ENCODE measurements at regions not wholly inside any gene's neighbourhood (a gene's known extent, or its start where the extent isn't known, plus 50 kb on each side); places are given as distances from the start of the nearest gene placed in this dataset.

DNA sequence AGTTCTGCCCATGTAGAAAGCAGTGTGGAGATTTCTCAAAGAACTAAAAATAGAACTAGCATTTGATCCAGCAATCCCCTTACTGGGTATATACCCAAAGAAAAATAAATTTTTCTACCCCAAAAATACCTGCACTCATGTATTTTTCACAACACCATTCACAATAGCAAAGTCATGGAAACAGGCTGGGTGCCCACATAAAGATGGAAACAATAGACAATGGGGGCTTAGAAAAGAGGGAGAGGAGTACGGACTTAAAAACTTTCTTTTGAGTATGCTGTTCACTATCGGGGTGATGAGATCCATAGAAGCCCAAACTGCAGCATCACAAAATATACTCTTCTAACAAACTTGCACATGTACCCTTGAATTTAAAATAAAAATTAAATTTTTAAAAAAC, 345.1 kb upstream of the CCDC54 start:
- Histone ChIP-seq H3K4me1 (ENCODE audit: control insufficient read depth in 1 of 2, low read depth in 2 of 2) (no peaks in the 10 kb centered on the region), H3K9me3 (peaks cover 2% of the 10 kb centered on the region), H3K27ac (no peak overlapping the region), H3K4me3 (no peak overlapping the region), H3K36me3 (no peaks in the 10 kb centered on the region), H3K27me3 (replicated peaks; ENCODE audit: insufficient read depth) (no peaks in the 10 kb centered on the region)
- no peak for DNase-seq (ENCODE audit: low spot score)
- TF ChIP-seq, protein P1, sequence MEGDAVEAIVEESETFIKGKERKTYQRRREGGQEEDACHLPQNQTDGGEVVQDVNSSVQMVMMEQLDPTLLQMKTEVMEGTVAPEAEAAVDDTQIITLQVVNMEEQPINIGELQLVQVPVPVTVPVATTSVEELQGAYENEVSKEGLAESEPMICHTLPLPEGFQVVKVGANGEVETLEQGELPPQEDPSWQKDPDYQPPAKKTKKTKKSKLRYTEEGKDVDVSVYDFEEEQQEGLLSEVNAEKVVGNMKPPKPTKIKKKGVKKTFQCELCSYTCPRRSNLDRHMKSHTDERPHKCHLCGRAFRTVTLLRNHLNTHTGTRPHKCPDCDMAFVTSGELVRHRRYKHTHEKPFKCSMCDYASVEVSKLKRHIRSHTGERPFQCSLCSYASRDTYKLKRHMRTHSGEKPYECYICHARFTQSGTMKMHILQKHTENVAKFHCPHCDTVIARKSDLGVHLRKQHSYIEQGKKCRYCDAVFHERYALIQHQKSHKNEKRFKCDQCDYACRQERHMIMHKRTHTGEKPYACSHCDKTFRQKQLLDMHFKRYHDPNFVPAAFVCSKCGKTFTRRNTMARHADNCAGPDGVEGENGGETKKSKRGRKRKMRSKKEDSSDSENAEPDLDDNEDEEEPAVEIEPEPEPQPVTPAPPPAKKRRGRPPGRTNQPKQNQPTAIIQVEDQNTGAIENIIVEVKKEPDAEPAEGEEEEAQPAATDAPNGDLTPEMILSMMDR (IDR thresholded peaks at IDR 0.05): no peak
- no peak for ATAC-seq (ENCODE audit: insufficient number of reproducible peaks, low FRiP score, low read depth)

DNA sequence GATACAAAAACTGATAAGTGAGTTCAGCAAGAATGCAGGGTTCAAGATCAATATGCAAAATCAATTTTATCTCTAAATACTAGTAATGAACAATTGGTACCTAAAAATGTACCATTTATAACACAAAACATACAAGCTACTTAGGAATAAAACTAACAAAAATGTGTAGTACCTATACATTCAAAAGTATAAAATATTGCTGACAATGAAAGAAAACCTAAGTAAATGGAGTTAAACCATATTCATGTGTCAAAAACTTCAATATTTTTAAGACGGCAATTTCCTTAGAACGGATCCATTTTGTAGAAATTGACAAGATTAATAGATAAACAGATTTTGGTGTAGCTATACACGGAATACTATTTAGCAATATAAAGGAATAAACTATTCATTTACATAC, 343.1 kb upstream of the CCDC54 start:
- DNase-seq (ENCODE audit: low spot score) (no peak), ATAC-seq (ENCODE audit: insufficient number of reproducible peaks, low FRiP score, low read depth) (no peak)
- Histone ChIP-seq H3K4me3 (no peak overlapping the region), H3K27me3 (replicated peaks; ENCODE audit: insufficient read depth) (no peaks in the 10 kb centered on the region), H3K36me3 (no peaks in the 10 kb centered on the region), H3K4me1 (ENCODE audit: control insufficient read depth in 1 of 2, low read depth in 2 of 2) (no peaks in the 10 kb centered on the region), H3K9me3 (peaks cover 4% of the 10 kb centered on the region), H3K27ac (no peak overlapping the region)
- TF ChIP-seq, protein P1 (IDR thresholded peaks at IDR 0.05): no peak

DNA sequence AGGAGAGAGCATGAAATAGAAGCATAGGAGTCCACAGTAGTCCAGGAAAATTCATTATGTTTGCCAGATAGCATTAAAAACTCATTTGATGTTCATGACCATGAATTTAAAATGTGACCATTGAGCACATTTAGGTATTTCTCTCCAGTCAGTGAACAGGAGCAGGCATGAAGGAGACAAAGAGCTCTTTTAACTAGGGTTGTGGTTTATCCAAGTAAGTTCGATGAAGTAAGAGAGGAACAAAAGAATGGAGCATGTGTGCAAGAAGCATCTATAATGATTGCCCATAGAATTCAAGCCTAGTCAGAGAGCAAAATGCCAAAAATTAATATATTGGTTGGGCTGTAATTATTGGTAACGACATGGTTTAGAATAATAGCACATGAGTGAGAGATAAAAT, 342.1 kb upstream of the CCDC54 start:
- no peak for ATAC-seq (ENCODE audit: insufficient number of reproducible peaks, low FRiP score, low read depth)
- Histone ChIP-seq H3K4me1 (ENCODE audit: control insufficient read depth in 1 of 2, low read depth in 2 of 2) (no peaks in the 10 kb centered on the region), H3K9me3 (peaks cover 4% of the 10 kb centered on the region), H3K27me3 (replicated peaks; ENCODE audit: insufficient read depth) (no peaks in the 10 kb centered on the region), H3K27ac (no peak overlapping the region), H3K36me3 (no peaks in the 10 kb centered on the region), H3K4me3 (no peak overlapping the region)
- TF ChIP-seq, protein P1 (IDR thresholded peaks at IDR 0.05): no peak
- DNase-seq (ENCODE audit: low spot score): no peak

DNA sequence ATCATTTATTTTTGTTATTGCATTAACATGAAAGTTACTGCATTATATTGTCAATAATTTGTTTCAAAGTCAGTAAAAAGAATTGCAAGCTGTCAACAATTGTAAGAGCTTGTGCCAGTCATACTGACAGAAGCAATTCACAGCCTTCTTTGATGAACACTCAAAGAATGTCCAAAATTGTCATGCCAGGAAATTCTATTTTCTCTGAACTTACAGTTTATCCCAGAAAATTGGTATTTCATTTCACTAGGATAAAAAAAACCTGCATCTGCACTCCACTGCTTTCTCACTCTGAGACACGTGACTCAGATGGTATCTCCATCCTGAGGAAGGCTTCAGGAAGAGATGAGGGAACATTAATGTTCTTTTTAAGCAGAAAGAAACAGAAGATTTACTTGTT, 332.6 kb upstream of the CCDC54 start:
- H3K4me3 ChIP-seq: no peak overlapping the region
- TF ChIP-seq, protein P1 (IDR thresholded peaks at IDR 0.05): no peak

DNA sequence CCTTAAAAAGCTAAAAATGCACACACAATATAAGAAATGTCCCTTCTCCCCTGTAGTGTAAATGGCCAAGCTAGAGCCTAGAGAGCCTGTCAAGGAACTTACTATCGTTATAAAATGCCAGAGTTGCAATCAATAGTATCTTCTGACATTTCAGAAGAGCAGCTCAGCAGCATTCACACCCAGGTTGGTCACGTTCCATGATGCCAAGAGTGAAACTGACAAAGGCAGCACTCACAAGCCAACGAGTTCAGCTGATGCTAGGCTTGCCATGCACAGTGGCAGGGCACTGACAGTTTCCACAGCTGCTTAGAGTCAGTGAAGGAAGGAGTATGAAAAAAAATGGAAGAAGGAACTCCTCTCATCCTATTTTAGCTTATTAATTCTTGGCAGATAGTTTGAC, 331.4 kb upstream of the CCDC54 start:
- Histone ChIP-seq H3K4me1 (ENCODE audit: control insufficient read depth in 1 of 2, low read depth in 2 of 2) (no peaks in the 10 kb centered on the region), H3K4me3 (no peak overlapping the region), H3K36me3 (no peaks in the 10 kb centered on the region), H3K27ac (no peak overlapping the region), H3K27me3 (replicated peaks; ENCODE audit: insufficient read depth) (no peaks in the 10 kb centered on the region), H3K9me3 (no peaks in the 10 kb centered on the region)
- TF ChIP-seq, protein P1 (IDR thresholded peaks at IDR 0.05): no peak
- ATAC-seq (ENCODE audit: insufficient number of reproducible peaks, low FRiP score, low read depth) (no peak), DNase-seq (ENCODE audit: low spot score) (no peak)

More for the DNA sequence above, 332.6 kb upstream of the CCDC54 start:
- Histone ChIP-seq H3K4me1 (ENCODE audit: control insufficient read depth in 1 of 2, low read depth in 2 of 2) (no peaks in the 10 kb centered on the region), H3K9me3 (no peaks in the 10 kb centered on the region), H3K27ac (no peak overlapping the region), H3K27me3 (replicated peaks; ENCODE audit: insufficient read depth) (no peaks in the 10 kb centered on the region), H3K36me3 (no peaks in the 10 kb centered on the region)
- ATAC-seq (ENCODE audit: insufficient number of reproducible peaks, low FRiP score, low read depth) (no peak), DNase-seq (ENCODE audit: low spot score) (no peak)
